Esophagus squamous epithelium (tissue), 4 donors: ENCODE measurements at regions not wholly inside any gene's neighbourhood (a gene's known extent, or its start where the extent isn't known, plus 50 kb on each side); places are given as distances from the start of the nearest gene placed in this dataset.

Experiments used
- CTCF ChIP-seq, 6 experiments: fragments of 450-650 bp in 4 of 6; fragments of 200-600 bp in 2 of 6; sonication (generic) in 2 of 6; IDR thresholded peaks; one replicate each; pipeline ENCODE4 v1.5.1; 2016 to 2019; ENCODE audit warnings: antibody characterized with exemption in 6 of 6, mild to moderate bottlenecking in 4 of 6, moderate library complexity in 4 of 6
- POLR2A ChIP-seq, 4 donors: fragments of 450-650 bp; IDR thresholded peaks; one replicate each; pipeline ENCODE4 v1.6.1; 2017; ENCODE audit warnings: antibody characterized with exemption in 4 of 4, mild to moderate bottlenecking in 4 of 4, moderate library complexity in 3 of 4

- TF ChIP-seq CTCF (IDR thresholded peaks at IDR 0.05) (no peak), POLR2A (IDR thresholded peaks at IDR 0.05) (no peak)
Measured at GRCh38 chr2:205929246-205929942, 156.6 kb downstream of the INO80D start.
